HEK293T (cell line): ENCODE measurements at regions not wholly inside any gene's neighbourhood (a gene's known extent, or its start where the extent isn't known, plus 50 kb on each side); places are given as distances from the start of the nearest gene placed in this dataset.
"Not testable (repeated sequence)": the region's sequence is repeated elsewhere in the genome, so short reads cannot be mapped to it uniquely, and the experiment has no call there.

Experiments used
- CTCF ChIA-PET: fragments of 350-600 bp; formaldehyde crosslinking; extraction: SDS; loops from one replicate; lab custom pipeline; 2021; ENCODE audit warnings: antibody characterized with exemption, inconsistent platforms; lab: Yijun Ruan, JAX
- POLR2A ChIA-PET: fragments of 350-600 bp; formaldehyde crosslinking; extraction: SDS; loops from one replicate; lab custom pipeline; 2020; ENCODE audit warnings: antibody characterized with exemption, inconsistent platforms; lab: Yijun Ruan, JAX
- DNase-seq: peaks from one replicate; pipeline ENCODE4 v3.0.0; 2012; ENCODE audit warnings: mixed read lengths; ENCODE audit errors: extremely low spot score
- ARNT ChIP-seq: fragments of 450-650 bp; IDR thresholded peaks from 2 replicates; pipeline ENCODE4 v1.6.1; 2017; ENCODE audit warnings: mild to moderate bottlenecking
- BHLHE40 ChIP-seq: fragments of 450-650 bp; IDR thresholded peaks from 2 replicates; pipeline ENCODE4 v1.6.1; 2016; ENCODE audit warnings: mild to moderate bottlenecking, moderate library complexity, borderline replicate concordance
- CTBP1 ChIP-seq: fragments of 450-650 bp; IDR thresholded peaks from 2 replicates; pipeline ENCODE4 v1.6.1; 2016; ENCODE audit warnings: borderline replicate concordance
- ELF4 ChIP-seq: fragments of 450-650 bp; IDR thresholded peaks from 2 replicates; pipeline ENCODE4 v1.6.1; 2017; ENCODE audit warnings: antibody characterized with exemption
- FOXA1 ChIP-seq: fragments of 450-650 bp; IDR thresholded peaks from 2 replicates; pipeline ENCODE4 v1.6.1; 2016; ENCODE audit warnings: mild to moderate bottlenecking
- FOXK2 ChIP-seq: fragments of 450-650 bp; IDR thresholded peaks from 2 replicates; pipeline ENCODE4 v1.6.1; 2016; ENCODE audit warnings: mild to moderate bottlenecking
- FOXM1 ChIP-seq: fragments of 450-650 bp; IDR thresholded peaks from 2 replicates; pipeline ENCODE4 v1.6.1; 2017; ENCODE audit warnings: mild to moderate bottlenecking, borderline replicate concordance
- HDGF ChIP-seq: fragments of 450-650 bp; IDR thresholded peaks from 2 replicates; pipeline ENCODE4 v1.6.1; 2017; ENCODE audit warnings: antibody characterized with exemption, borderline replicate concordance
- L3MBTL2 ChIP-seq: fragments of 450-650 bp; conservative IDR thresholded peaks from 2 replicates; pipeline ENCODE4 v1.6.1; 2016; ENCODE audit warnings: mild to moderate bottlenecking
- LEF1 ChIP-seq: fragments of 450-650 bp; IDR thresholded peaks from 2 replicates; pipeline ENCODE4 v1.6.1; 2017; ENCODE audit warnings: mild to moderate bottlenecking, borderline replicate concordance
- NFRKB ChIP-seq: fragments of 450-650 bp; IDR thresholded peaks from 2 replicates; pipeline ENCODE4 v1.6.1; 2016; ENCODE audit warnings: mild to moderate bottlenecking, moderate library complexity
- SP1 ChIP-seq: fragments of 450-650 bp; IDR thresholded peaks from 2 replicates; pipeline ENCODE4 v1.6.1; 2017
- SUZ12 ChIP-seq: fragments of 450-650 bp; IDR thresholded peaks from 2 replicates; pipeline ENCODE4 v1.6.1; 2016; ENCODE audit warnings: mild to moderate bottlenecking
- TARDBP ChIP-seq: fragments of 450-650 bp; IDR thresholded peaks from 2 replicates; pipeline ENCODE4 v1.6.1; 2016
- ZNF384 ChIP-seq: fragments of 450-650 bp; IDR thresholded peaks from 2 replicates; pipeline ENCODE4 v1.6.1; 2016
- TF ChIP-seq, protein P1 (sequence below): fragments of 450-650 bp; IDR thresholded peaks from 2 replicates; pipeline ENCODE4 v1.6.1; 2016

DNA sequence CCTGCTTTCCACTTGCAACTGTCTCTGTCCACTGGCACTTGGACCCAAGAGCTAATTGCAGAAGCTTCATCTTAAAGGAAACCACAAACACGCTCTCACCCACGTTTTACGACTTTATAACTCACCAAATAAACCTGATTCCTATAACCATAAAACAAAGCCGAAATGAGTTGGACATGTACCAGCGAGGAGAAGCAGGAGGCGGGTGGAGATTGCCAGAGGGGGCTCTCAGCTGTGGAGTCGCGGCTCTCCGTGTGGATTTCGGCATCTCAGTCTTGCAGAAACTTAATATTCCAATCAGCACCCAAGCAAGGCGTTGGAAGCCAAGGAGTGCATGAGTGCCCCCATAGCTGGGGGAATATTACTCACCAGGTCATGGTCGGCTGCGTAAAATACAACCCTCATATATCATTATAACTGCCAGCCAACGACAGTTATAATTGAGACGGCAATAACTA lies 483.6 kb downstream of the MN1 start:
- no peak for DNase-seq
- CTCF ChIA-PET: no interaction called here
- TF ChIP-seq ZNF384 (no peak), ARNT (no peak)
- TF ChIP-seq, protein P1, sequence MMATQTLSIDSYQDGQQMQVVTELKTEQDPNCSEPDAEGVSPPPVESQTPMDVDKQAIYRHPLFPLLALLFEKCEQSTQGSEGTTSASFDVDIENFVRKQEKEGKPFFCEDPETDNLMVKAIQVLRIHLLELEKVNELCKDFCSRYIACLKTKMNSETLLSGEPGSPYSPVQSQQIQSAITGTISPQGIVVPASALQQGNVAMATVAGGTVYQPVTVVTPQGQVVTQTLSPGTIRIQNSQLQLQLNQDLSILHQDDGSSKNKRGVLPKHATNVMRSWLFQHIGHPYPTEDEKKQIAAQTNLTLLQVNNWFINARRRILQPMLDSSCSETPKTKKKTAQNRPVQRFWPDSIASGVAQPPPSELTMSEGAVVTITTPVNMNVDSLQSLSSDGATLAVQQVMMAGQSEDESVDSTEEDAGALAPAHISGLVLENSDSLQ: peak; percentile 48; the same call in 1 of the 2 replicates
- POLR2A ChIA-PET: no interaction called here

DNA sequence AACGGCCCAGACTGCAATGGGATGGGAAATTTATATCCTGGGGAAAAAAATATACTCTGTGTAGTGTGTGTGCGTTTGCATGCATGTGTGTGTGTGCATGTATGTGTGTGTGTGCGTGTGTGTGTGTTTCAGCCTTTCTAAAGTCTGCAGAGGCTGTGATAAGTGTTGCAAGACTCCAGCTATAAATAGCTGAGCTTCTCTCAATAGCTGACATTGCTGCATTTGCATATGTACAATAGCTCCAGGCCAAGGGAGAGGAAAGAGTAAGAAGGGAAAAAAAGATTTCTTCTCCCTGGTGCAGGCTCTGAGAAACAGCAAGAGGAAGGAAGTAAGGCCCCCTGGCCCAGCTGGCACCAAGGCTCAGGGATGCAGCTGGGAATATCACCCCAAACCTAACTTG lies 483.0 kb downstream of the MN1 start:
- POLR2A ChIA-PET: no interaction called here
- no peak for DNase-seq
- CTCF ChIA-PET: no interaction called here
- TF ChIP-seq FOXA1 (no peak), LEF1 (no peak), FOXM1 (no peak), NFRKB (no peak), ARNT (no peak), L3MBTL2 (no peak), FOXK2 (no peak), SUZ12 (no peak), CTBP1 (no peak), ELF4 (no peak), HDGF (no peak), BHLHE40 (no peak), TARDBP (no peak), ZNF384 (no peak), SP1 (no peak)
- TF ChIP-seq, protein P1: no peak

DNA sequence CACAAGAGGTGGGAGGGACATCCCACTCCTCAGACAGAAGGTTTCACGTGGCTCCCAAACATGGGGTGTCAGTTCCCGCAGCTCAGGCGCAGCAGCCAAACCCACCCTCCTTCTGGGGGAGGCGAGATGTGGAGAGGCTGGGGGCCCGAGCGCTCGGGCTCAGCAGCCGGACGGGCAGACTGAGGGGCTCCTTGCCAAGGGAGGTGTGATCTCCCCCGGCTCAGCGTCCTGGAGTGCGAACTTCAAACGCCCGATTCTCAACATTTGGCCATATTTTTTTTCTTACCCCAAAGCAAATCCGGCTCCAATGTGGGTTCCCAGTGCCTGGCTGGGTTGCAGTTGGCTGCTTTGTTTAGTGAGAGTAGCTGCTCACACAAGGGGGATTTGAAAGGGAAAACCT lies 477.9 kb downstream of the MN1 start:
- ChIA-PET POLR2A (no interaction called here), CTCF (no interaction called here)

DNA sequence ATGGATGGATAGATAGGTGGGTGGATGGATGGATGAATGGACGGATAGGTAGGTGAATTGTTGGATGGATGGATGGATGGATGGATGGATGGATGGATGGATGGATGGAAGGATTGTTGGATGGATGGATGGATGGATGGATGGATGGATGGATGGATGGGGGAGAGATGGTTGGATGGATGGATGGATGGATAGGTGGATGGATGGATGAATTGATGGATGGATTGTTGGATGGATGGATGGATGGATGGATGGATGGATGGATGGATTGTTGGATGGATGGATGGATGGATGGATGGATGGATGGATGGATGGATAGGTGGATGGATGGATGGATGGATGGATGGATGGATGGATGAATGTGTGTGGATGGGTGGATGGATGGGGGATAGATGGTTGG lies 476.6 kb downstream of the MN1 start:
- DNase-seq, POLR2A ChIA-PET, CTCF ChIA-PET: not testable (repeated sequence)

More for the DNA sequence above, 477.9 kb downstream of the MN1 start:
- TF ChIP-seq BHLHE40 (no peak), ZNF384 (no peak), CTBP1 (no peak)
- DNase-seq: no peak

DNA sequence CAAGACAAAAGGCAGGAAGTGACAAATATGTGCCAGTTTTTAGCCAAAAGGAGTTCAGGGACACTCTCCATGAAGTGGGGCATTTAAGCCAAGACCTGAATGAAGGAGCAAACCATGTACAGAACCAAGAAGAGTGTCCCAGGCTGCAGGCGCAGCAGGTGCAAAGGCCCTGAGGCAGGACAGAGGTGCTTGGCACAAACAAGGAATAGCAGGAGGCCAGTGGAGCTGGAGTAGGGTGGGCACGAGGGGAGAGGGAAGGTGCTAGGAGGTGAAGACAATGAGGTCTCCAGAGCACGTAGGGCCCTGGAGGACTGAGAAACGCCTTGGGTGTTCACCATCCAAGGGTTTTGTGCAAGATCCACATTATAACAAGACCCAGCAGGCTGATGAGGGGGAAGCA lies 474.1 kb downstream of the MN1 start:
- POLR2A ChIA-PET: no interaction called here
- CTCF ChIA-PET: interaction anchor here (1.0 kb wide), 1 partner anchor 10 kb away, joined by 4 read pairs; no protein-coding TSS in a partner anchor
- TF ChIP-seq L3MBTL2: no peak
- no peak for DNase-seq

DNA sequence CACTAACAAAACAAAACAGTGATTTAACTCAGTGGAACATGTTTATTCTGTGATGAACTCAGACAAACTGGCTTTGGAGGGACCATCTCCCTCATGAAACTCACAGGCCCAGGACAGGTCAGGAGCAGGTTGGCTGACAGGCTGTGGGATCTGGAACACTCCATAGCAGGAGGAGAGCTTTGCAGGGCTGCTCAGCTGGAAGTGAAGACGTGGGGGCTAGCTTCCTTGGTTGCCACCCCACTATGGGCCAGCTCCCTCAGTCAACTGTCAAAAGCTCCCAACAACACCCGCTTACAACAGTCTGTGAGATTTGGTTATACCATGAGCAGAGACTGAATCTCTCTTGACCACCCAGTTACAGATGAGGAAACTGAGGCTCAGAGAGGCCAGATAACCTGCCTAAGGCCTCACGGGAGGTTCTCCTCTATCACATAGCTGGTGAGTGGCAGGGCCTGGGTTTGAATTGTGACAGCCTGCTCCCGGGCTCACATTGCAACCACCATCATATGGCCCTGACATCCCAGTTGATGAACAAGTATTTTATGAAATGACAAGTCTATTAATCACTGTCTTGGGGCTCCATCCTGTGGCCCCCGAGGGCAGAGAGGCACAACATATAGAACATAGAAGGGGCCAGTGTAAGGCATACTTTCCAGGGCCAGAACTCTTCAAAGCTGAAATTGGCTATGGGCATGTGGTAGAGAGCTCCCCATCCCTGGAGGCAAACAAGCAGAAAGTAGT lies 473.4 kb downstream of the MN1 start:
- DNase-seq: no peak
- TF ChIP-seq LEF1 (no peak), BHLHE40 (no peak), SUZ12 (no peak), SP1 (no peak), ELF4 (no peak)
- TF ChIP-seq, protein P1: no peak
- ChIA-PET POLR2A (no interaction called here), CTCF (no interaction called here)

DNA sequence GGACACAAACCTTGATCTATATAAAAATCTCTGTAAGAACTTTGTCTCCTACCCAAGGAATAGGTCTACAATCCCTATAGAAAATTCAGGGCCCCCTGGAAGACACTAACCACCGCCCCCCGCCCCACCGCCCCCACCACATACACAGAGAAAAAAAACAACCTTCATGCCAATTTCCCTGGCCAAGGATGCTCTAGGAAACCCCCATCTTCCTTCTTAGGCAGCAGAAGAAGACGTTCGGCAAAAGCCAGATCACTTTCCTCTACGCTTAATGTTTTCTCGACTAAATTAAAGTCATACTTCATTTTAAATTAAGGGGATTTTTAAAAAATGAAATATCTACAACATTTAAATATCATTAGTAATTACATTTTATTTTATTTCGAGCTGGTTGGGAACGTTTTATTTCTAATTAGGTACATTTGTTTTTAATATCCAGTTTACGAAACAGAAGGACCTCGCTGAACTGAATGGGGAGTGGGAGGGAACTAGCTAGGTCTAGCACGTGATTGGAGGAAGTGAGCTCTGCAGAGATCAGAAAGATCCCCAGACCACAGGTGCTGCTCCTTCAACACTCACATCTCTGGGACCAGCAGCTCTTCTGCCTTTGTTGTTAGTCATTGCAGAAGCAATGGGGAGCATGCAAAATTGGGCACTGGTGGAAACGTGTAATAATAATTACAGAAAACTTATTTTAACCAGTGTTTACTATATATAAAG lies 472.3 kb downstream of the MN1 start:
- TF ChIP-seq L3MBTL2: no peak
- TF ChIP-seq FOXA1: no peak
- ChIA-PET CTCF (no interaction called here), POLR2A (interaction anchor here (0.5 kb wide), 1 partner anchor 119 kb away, joined by 3 read pairs; no protein-coding TSS in a partner anchor)
- no peak for DNase-seq
